Fibroblast of lung (primary cell): ENCODE measurements at regions not wholly inside any gene's neighbourhood (a gene's known extent, or its start where the extent isn't known, plus 50 kb on each side); places are given as distances from the start of the nearest gene placed in this dataset.

Source experiments
- DNase-seq, 2 donors: peaks; one replicate each; pipeline versions ENCODE4 v3.0.0 to v3.0.0-alpha.2; 2010; ENCODE audit warnings: low read depth in 2 of 2
- H2AFZ ChIP-seq: 2 replicates; pipeline ENCODE4 v1.5.1; 2012; ENCODE audit warnings: low read length, control low read depth, inconsistent platforms
- H3K27ac ChIP-seq: 2 replicates; pipeline ENCODE4 v1.5.1; 2011; ENCODE audit warnings: low read length, control low read depth; ENCODE audit not compliant: insufficient read depth
- H3K27me3 ChIP-seq: 2 replicates; pipeline ENCODE4 v1.5.1; 2011; ENCODE audit warnings: mild to moderate bottlenecking, low read length; ENCODE audit not compliant: control insufficient read depth, insufficient read depth
- H3K36me3 ChIP-seq: 2 replicates; pipeline ENCODE4 v1.5.1; 2011; ENCODE audit warnings: low read length; ENCODE audit not compliant: control insufficient read depth, insufficient read depth
- H3K4me1 ChIP-seq: 2 replicates; pipeline ENCODE4 v1.5.1; 2011; ENCODE audit warnings: low read length; ENCODE audit not compliant: control insufficient read depth, insufficient read depth; ENCODE audit errors: extremely low read depth
- H3K4me2 ChIP-seq: 2 replicates; pipeline ENCODE4 v1.5.1; 2011; ENCODE audit warnings: low read length, control low read depth; ENCODE audit not compliant: insufficient read depth; ENCODE audit errors: extremely low read depth
- H3K4me3 ChIP-seq, 4 experiments: fragments of 200-600 bp in 1 of 4; sonication (generic) in 1 of 4; replicated peaks in 1 of 4; 2 replicates each; pipeline ENCODE4 v1.5.1; 2011 to 2016; ENCODE audit warnings: low read length in 4 of 4, low read depth in 3 of 4, mild to moderate bottlenecking in 3 of 4, control low read depth in 2 of 4, inconsistent platforms in 1 of 4, mixed read lengths in 1 of 4; ENCODE audit not compliant: insufficient read depth in 1 of 4; ENCODE audit errors: control extremely low read depth in 1 of 4
- H3K79me2 ChIP-seq: 2 replicates; pipeline ENCODE4 v1.5.1; 2012; ENCODE audit warnings: mild to moderate bottlenecking, low read length, inconsistent platforms; ENCODE audit not compliant: control insufficient read depth, insufficient read depth
- H3K9ac ChIP-seq: 2 replicates; pipeline ENCODE4 v1.5.1; 2011; ENCODE audit warnings: mild to moderate bottlenecking, low read length, control low read depth; ENCODE audit not compliant: insufficient read depth
- H3K9me3 ChIP-seq: 2 replicates; pipeline ENCODE4 v1.5.1; 2012; ENCODE audit warnings: low read depth, low read length; ENCODE audit not compliant: control insufficient read depth, insufficient read depth
- H4K20me1 ChIP-seq: 2 replicates; pipeline ENCODE4 v1.5.1; 2011; ENCODE audit warnings: low read length; ENCODE audit not compliant: control insufficient read depth, insufficient read depth; ENCODE audit errors: extremely low read depth
- EZH2 ChIP-seq: IDR thresholded peaks from 2 replicates; pipeline ENCODE4 v1.5.1; 2012; ENCODE audit warnings: low read length, control low read depth, mild to moderate bottlenecking; ENCODE audit errors: missing control alignments
- TF ChIP-seq, protein P1 (sequence below), 2 donors: IDR thresholded peaks in 1 of 2; conservative IDR thresholded peaks in 1 of 2; 1 replicate in 1 of 2; 2 replicates in 1 of 2; pipeline ENCODE4 v1.5.1; 2011 to 2012; ENCODE audit warnings: low read length in 2 of 2, control low read depth in 1 of 2, inconsistent platforms in 1 of 2, low read depth in 1 of 2, mild to moderate bottlenecking in 1 of 2

DNA sequence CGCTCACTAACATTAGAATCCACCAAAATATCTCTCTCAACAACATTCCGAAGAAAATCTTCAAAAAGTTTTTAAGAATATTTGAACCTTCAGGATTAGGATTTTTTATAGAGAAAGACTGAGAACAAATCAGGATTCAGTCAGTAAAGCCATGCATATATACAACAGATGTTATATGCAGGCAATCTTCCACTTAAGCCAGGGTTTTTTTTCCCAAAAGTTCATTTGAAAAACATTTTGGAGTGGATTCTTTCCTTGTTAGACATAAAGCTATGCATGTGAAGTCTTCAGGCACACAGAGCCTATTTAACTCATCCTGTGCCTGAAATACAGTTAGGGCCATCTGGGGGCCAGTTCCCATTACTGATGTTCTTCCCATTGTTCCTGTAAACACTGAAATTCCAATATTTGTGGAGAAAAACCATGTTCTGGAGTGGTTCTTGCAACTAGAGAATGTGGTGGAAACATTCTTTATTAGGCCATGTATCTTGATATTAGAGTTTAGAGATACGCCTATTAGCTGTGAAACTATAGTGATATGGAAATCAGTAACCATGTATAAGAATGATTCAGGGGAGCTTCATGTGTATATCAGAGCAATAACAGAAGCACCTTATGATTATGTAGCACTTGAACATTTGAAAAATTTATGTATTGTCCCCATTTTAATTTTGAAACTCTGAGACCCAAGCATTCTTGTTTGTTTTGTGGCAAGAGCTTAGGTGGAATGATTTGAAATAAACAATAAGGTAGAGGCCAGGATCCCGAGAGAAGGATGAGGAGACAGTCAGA, 61.7 kb downstream of the PLEKHG1 start:
- Histone ChIP-seq H3K9me3 (no peaks in the 10 kb centered on the region), H3K4me1 (no peaks in the 10 kb centered on the region), H3K79me2 (no peaks in the 10 kb centered on the region)

GRCh38 chr6:150662814-150663213, 63.1 kb downstream of the PLEKHG1 start:
- H3K4me2 ChIP-seq, result no peak overlapping the region
- H3K27me3 ChIP-seq, result no peaks in the 10 kb centered on the region
- no peaks in the 10 kb centered on the region for H3K79me2 ChIP-seq
- no peak for TF ChIP-seq EZH2
- TF ChIP-seq, protein P1, sequence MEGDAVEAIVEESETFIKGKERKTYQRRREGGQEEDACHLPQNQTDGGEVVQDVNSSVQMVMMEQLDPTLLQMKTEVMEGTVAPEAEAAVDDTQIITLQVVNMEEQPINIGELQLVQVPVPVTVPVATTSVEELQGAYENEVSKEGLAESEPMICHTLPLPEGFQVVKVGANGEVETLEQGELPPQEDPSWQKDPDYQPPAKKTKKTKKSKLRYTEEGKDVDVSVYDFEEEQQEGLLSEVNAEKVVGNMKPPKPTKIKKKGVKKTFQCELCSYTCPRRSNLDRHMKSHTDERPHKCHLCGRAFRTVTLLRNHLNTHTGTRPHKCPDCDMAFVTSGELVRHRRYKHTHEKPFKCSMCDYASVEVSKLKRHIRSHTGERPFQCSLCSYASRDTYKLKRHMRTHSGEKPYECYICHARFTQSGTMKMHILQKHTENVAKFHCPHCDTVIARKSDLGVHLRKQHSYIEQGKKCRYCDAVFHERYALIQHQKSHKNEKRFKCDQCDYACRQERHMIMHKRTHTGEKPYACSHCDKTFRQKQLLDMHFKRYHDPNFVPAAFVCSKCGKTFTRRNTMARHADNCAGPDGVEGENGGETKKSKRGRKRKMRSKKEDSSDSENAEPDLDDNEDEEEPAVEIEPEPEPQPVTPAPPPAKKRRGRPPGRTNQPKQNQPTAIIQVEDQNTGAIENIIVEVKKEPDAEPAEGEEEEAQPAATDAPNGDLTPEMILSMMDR (conservative IDR thresholded peaks at IDR 0.05 in 1 of 2, IDR thresholded peaks at IDR 0.05 in 1 of 2; ENCODE audit: low read depth in 1 of 2, low read length in 2 of 2), result no peak
- H4K20me1 ChIP-seq, result no peaks in the 10 kb centered on the region
- DNase-seq, result no peak
- no peak overlapping the region for H3K4me3 ChIP-seq
- no peak overlapping the region for H2AFZ ChIP-seq
- no peaks in the 10 kb centered on the region for H3K36me3 ChIP-seq
- no peaks in the 10 kb centered on the region for H3K4me1 ChIP-seq
- no peak overlapping the region for H3K9ac ChIP-seq
- no peak overlapping the region for H3K27ac ChIP-seq
- no peaks in the 10 kb centered on the region for H3K9me3 ChIP-seq

More for the DNA sequence above, 61.7 kb downstream of the PLEKHG1 start:
- Histone ChIP-seq H3K27me3 (no peaks in the 10 kb centered on the region), H2AFZ (no peak overlapping the region), H3K4me2 (no peak overlapping the region), H3K36me3 (no peaks in the 10 kb centered on the region), H3K27ac (no peak overlapping the region), H3K9ac (no peak overlapping the region), H3K4me3 (no peak overlapping the region), H4K20me1 (no peaks in the 10 kb centered on the region)
- DNase-seq, result no peak
- TF ChIP-seq, protein P1 (conservative IDR thresholded peaks at IDR 0.05 in 1 of 2, IDR thresholded peaks at IDR 0.05 in 1 of 2; ENCODE audit: low read depth in 1 of 2, low read length in 2 of 2), result no peak
- TF ChIP-seq EZH2, result no peak

DNA sequence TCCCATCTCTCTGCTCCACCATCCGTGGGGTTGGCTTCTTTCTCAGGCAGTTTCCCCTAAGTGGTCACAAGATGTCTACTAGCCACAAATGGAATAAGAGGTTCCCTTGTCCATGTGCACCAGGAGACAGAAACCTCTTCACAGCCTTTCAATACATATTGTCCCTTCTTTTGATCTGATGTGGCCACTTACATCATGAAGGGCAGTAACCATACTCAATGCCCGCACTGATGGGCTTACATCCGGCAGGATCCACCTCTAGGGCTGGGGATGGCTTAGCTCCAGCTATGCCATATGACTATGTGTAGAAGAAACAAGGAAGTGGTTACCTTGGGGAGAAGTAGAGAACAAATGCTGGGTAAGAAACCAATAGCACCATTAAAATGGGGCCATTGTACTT, 64.4 kb downstream of the PLEKHG1 start:
- no peak overlapping the region for H3K4me2 ChIP-seq
- H3K9me3 ChIP-seq, result no peaks in the 10 kb centered on the region
- no peaks in the 10 kb centered on the region for H3K27me3 ChIP-seq
- no peaks in the 10 kb centered on the region for H4K20me1 ChIP-seq
- H3K9ac ChIP-seq, result no peak overlapping the region
- H3K36me3 ChIP-seq, result no peaks in the 10 kb centered on the region
- H3K4me3 ChIP-seq, result no peak overlapping the region
- H3K4me1 ChIP-seq, result no peaks in the 10 kb centered on the region
- no peak overlapping the region for H3K27ac ChIP-seq
- DNase-seq, result no peak
- TF ChIP-seq, protein P1 (conservative IDR thresholded peaks at IDR 0.05 in 1 of 2, IDR thresholded peaks at IDR 0.05 in 1 of 2; ENCODE audit: low read depth in 1 of 2, low read length in 2 of 2), result no peak
- TF ChIP-seq EZH2, result no peak
- H2AFZ ChIP-seq, result no peak overlapping the region
- H3K79me2 ChIP-seq, result no peaks in the 10 kb centered on the region
